WTC11 (cell line): ENCODE measurements at regions not wholly inside any gene's neighbourhood (a gene's known extent, or its start where the extent isn't known, plus 50 kb on each side); places are given as distances from the start of the nearest gene placed in this dataset.

ENCODE experiments used
- ATAC-seq: fragments of 200-7000 bp; cut with Tn5 transposase; 2 replicates; pipeline ENCODE4 v1.10.0; 2021; ENCODE audit warnings: mild to moderate bottlenecking, moderate library complexity
- CTCF ChIA-PET: fragments of 300-600 bp; sonication (Branson Sonifier 250); formaldehyde crosslinking; loops from one replicate; lab custom pipeline; 2021; ENCODE audit warnings: antibody characterized with exemption; lab: Charles Lee
- POLR2A ChIA-PET: fragments of 350-600 bp; sonication (Branson Sonifier 250); formaldehyde crosslinking; loops from one replicate; lab custom pipeline; 2021; ENCODE audit warnings: antibody characterized with exemption; lab: Charles Lee
- DNase-seq: peaks from one replicate; pipeline ENCODE4 v3.0.0; 2021; ENCODE audit warnings: low spot score
- H3K27ac Mint-ChIP-seq: 2 replicates; pipeline ENCODE4 v1.8.0; 2021; ENCODE audit warnings: mixed read lengths
- H3K27me3 Mint-ChIP-seq: 2 replicates; pipeline ENCODE4 v1.8.0; 2021; ENCODE audit warnings: low read depth, mild to moderate bottlenecking, moderate library complexity, mixed read lengths
- H3K36me3 Mint-ChIP-seq: 2 replicates; pipeline ENCODE4 v1.8.0; 2021; ENCODE audit warnings: mixed read lengths
- H3K4me1 Mint-ChIP-seq: 2 replicates; pipeline ENCODE4 v1.8.0; 2022; ENCODE audit warnings: mixed read lengths
- H3K4me3 Mint-ChIP-seq: 2 replicates; pipeline ENCODE4 v1.8.0; 2021; ENCODE audit warnings: mild to moderate bottlenecking, moderate library complexity, mixed read lengths
- H3K9me3 Mint-ChIP-seq: 2 replicates; pipeline ENCODE4 v1.8.0; 2021; ENCODE audit warnings: mixed read lengths
- AFF4 ChIP-seq: sonication (generic); formaldehyde crosslinking; IDR thresholded peaks from 2 replicates; pipeline ENCODE4 v1.8.1; 2023; ENCODE audit warnings: mild to moderate bottlenecking, missing genetic modification reagents, borderline replicate concordance
- AR ChIP-seq: fragments of 250-450 bp; sonication (Bioruptor Pico); IDR thresholded peaks from 2 replicates; pipeline ENCODE4 v1.9.0; 2021; ENCODE audit warnings: mild to moderate bottlenecking
- ATF6 ChIP-seq: sonication (generic); formaldehyde crosslinking; IDR thresholded peaks from 2 replicates; pipeline ENCODE4 v1.8.1; 2023; ENCODE audit warnings: mild to moderate bottlenecking, missing genetic modification reagents
- E2F5 ChIP-seq: sonication (generic); formaldehyde crosslinking; IDR thresholded peaks from 2 replicates; pipeline ENCODE4 v1.8.1; 2022; ENCODE audit warnings: mild to moderate bottlenecking, moderate library complexity, missing genetic modification reagents
- GRHL2 ChIP-seq: fragments of 250-450 bp; sonication (Bioruptor Pico); IDR thresholded peaks from 2 replicates; pipeline ENCODE4 v1.8.0; 2022; ENCODE audit warnings: mild to moderate bottlenecking, moderate library complexity; ENCODE audit not compliant: insufficient replicate concordance, severe bottlenecking
- IRF2 ChIP-seq: sonication (generic); formaldehyde crosslinking; IDR thresholded peaks from 2 replicates; pipeline ENCODE4 v1.8.0; 2022; ENCODE audit warnings: low read depth, missing genetic modification reagents, borderline replicate concordance
- MLX ChIP-seq: sonication (generic); formaldehyde crosslinking; IDR thresholded peaks from 2 replicates; pipeline ENCODE4 v1.8.1; 2023; ENCODE audit warnings: mild to moderate bottlenecking, missing genetic modification reagents, moderate library complexity
- NFE2L1 ChIP-seq: sonication (generic); formaldehyde crosslinking; IDR thresholded peaks from 2 replicates; pipeline ENCODE4 v1.8.1; 2023; ENCODE audit warnings: missing genetic modification reagents
- PREB ChIP-seq: sonication (generic); formaldehyde crosslinking; IDR thresholded peaks from 2 replicates; pipeline ENCODE4 v1.8.1; 2022; ENCODE audit warnings: mild to moderate bottlenecking, missing genetic modification reagents, moderate library complexity, borderline replicate concordance
- PRRX2 ChIP-seq: fragments of 250-450 bp; sonication (Bioruptor Pico); IDR thresholded peaks from 2 replicates; pipeline ENCODE4 v1.8.0; 2021; ENCODE audit warnings: mild to moderate bottlenecking
- SP1 ChIP-seq: sonication (generic); formaldehyde crosslinking; conservative IDR thresholded peaks from 2 replicates; pipeline ENCODE4 v1.8.1; 2022; ENCODE audit warnings: missing genetic modification reagents
- ZMAT4 ChIP-seq: fragments of 250-450 bp; sonication (Bioruptor Pico); IDR thresholded peaks from 2 replicates; pipeline ENCODE4 v1.9.0; 2021; ENCODE audit warnings: mild to moderate bottlenecking
- ZNF138 ChIP-seq: sonication (generic); formaldehyde crosslinking; conservative IDR thresholded peaks from 2 replicates; pipeline ENCODE4 v1.8.1; 2022; ENCODE audit warnings: mild to moderate bottlenecking, moderate library complexity, missing genetic modification reagents
- ZNF281 ChIP-seq: sonication (generic); formaldehyde crosslinking; IDR thresholded peaks from 2 replicates; pipeline ENCODE4 v1.8.0; 2023; ENCODE audit warnings: mild to moderate bottlenecking, missing genetic modification reagents
- ZNF532 ChIP-seq: fragments of 250-450 bp; sonication (Bioruptor Pico); IDR thresholded peaks from 2 replicates; pipeline ENCODE4 v1.9.0; 2021; ENCODE audit warnings: mild to moderate bottlenecking, borderline replicate concordance

GRCh38 chr7:12945901-12946300, 258.5 kb downstream of the ARL4A start (continued):
- no peak for TF ChIP-seq AFF4 (CRISPR knock-in tag)

GRCh38 chr7:12947465-12947864, 260.0 kb downstream of the ARL4A start:
- H3K4me3 Mint-ChIP-seq, result no peak overlapping the region
- no peak overlapping the region for H3K27ac Mint-ChIP-seq
- peaks cover 17% of the 10 kb centered on the region for H3K4me1 Mint-ChIP-seq
- peaks cover 4% of the 10 kb centered on the region for H3K9me3 Mint-ChIP-seq
- ChIA-PET POLR2A (no interaction called here), CTCF (interaction anchor here (1.1 kb wide), 1 partner anchor 261 kb away, joined by 3 read pairs; no protein-coding TSS in a partner anchor)
- no peaks in the 10 kb centered on the region for H3K27me3 Mint-ChIP-seq
- ATAC-seq (no peak), DNase-seq (no peak)
- H3K36me3 Mint-ChIP-seq, result no peaks in the 10 kb centered on the region
- TF ChIP-seq ZNF281 (CRISPR knock-in tag) (no peak), ZNF138 (no peak), ATF6 (CRISPR knock-in tag) (no peak), AR (CRISPR knock-in tag) (no peak), ZMAT4 (CRISPR knock-in tag) (no peak), PREB (CRISPR knock-in tag) (no peak), MLX (CRISPR knock-in tag) (no peak), E2F5 (CRISPR knock-in tag) (no peak), PRRX2 (CRISPR knock-in tag) (no peak), ZNF532 (CRISPR knock-in tag) (no peak), SP1 (CRISPR knock-in tag) (no peak), IRF2 (CRISPR knock-in tag) (no peak), NFE2L1 (CRISPR knock-in tag) (no peak), GRHL2 (CRISPR knock-in tag) (no peak)
